NCI-H1417 (cell line): ENCODE measurements at regions not wholly inside any gene's neighbourhood (a gene's known extent, or its start where the extent isn't known, plus 50 kb on each side); places are given as distances from the start of the nearest gene placed in this dataset.
"Not testable (repeated sequence)": the region's sequence is repeated elsewhere in the genome, so short reads cannot be mapped to it uniquely, and the experiment has no call there.

ENCODE experiments used
- DNase-seq, 3 experiments: peaks; one replicate each; lab custom pipeline; 2025; lab: John Stamatoyannopoulos, UW

DNA sequence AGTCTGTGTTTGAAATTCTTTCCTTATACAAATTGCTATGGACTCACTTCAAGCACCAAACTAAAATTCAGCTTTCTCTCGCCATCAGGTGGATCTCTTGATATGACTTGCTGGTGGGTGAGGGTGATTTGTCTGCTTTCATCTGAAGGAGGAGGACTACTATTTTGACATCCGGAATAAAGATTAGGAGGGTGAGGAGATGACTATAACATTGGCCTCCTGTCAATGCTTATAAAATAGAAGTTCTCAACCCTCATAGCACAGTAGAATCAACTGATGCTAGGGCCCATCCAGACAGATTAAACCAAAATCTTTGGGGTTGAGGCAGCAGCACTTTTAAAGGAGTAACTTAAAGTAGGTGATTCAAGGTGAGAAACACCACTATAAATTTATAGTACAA is 120.4 kb upstream of the DNAJC10 start:
- no peak for DNase-seq

GRCh38 chr2:182597570-182598295 is 118.3 kb upstream of the DNAJC10 start:
- DNase-seq = no peak

DNA sequence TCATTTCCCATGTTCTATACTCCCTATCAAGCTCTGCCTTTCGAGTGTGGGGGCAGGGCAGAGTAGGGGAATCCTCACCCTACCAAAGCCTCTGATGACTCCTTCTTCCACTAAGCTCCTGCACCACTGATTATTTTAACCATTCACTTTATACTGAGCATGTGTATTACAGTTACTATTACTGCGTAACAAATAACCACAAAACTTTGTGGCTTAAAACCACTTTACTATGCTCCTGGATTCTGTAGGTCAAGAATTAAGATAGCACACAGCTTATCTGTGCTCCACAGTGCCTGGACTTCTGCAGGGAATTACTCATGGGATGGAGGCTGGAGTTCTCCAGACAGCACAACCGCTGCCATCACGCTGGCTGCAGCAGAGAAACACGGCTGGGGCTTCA is 117.4 kb upstream of the DNAJC10 start:
- no peak for DNase-seq

DNA sequence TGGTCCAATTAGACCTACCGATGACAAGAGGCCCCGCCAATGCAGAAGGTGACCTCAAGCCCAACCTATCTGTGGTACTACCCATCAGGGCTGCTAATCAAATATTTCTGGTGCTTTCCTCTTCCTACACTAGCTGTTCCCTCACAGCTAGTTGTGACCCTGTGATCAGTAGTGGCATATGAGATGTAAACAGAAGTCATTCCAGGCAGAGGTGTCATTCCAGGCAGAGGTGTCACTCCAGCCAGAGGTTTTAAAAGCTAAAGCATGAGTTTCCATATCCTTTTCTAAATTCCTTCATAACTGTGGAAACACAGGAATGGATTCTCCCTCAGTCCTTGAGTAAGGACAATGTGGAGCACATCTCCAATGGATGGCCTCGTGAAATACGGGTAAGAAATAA is 110.9 kb upstream of the DNAJC10 start:
- no peak for DNase-seq

DNA sequence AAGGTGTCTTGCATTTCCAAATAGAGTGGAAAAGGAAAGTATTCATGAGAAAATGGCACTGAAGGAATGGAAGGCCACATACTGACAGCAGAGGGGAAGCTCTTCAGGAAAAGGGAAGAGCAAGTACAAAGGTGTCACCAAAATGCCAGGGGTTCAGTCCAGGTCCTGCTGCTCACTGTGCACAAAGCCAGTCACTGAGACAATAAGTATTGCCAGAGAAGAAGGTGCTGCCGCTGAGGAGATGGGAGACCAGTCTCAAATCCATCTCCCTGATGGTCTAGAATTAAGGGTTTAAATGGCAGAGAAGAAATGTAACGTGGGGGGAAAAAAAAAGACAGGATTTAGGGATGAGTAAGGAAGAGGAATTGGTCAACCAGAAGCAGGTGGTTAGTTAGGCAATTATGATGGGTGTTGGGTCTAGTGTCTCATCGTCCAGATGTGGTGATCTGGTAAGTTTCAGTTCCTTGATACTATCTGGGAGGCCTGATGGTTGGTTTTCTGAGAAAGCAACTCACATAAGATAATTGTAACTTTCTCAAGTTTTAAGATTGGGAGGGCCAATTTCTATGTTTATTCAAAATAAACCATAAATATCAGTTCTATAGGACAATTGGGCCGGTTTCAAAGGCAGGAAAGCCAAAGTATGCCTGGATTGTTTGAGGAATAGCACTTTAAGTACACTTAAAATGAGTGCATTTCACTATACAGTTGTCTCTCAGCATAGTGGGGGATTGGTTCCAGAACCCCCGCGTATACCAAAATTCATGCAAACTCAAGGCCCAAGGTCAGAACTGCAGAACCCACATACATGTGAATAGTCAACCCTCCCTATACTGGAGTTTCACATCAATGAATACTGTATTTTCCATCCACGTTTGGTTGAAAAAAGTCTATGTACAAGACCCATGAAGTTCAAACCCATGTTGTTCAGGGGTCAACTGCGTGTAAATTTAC is 109.1 kb upstream of the DNAJC10 start:
- DNase-seq = no peak

- no peak for DNase-seq
Observed at GRCh38 chr2:182608181-182608845, 107.7 kb upstream of the DNAJC10 start.

- not testable (repeated sequence) for DNase-seq
Observed at GRCh38 chr2:182609005-182609404, 107.1 kb upstream of the DNAJC10 start.

DNA sequence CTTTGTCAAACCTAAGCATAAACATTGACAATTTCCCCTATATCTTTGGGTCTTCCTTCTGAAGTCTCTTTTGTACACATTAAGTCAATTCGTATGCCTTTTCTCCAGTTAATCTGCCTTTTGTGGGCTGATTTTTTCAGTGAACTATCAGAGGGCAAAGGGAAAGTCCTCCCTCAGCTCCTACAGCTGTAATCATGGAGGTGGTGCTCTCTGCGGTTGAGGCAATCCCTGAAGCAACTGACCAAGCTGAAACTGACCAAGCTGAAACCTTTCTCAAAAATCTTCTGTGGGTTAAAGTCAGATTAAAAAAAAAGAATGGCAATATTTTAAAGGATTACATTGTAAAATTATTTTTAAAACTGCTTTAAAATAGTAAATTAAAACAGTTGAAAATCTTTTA is 105.8 kb upstream of the DNAJC10 start:
- no peak for DNase-seq

DNA sequence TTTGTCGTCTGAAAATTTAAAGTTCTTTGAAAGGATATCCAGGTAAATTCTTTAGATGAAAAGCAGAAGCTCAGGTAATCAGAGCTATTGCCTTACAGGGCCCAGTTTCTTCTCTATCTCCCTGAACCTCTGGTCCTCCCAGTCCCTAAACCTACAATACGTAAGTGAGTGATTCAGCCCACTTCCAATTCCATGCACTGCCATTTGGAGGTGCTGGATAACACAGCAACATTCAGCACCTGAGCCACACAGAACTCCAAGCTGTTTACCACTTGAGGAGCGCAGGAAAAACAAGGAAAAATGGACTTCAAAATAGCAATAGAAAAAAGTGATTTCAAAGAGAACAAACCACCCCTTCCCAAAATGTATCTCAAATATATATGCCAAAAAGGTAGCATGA is 105.0 kb upstream of the DNAJC10 start:
- no peak for DNase-seq

DNA sequence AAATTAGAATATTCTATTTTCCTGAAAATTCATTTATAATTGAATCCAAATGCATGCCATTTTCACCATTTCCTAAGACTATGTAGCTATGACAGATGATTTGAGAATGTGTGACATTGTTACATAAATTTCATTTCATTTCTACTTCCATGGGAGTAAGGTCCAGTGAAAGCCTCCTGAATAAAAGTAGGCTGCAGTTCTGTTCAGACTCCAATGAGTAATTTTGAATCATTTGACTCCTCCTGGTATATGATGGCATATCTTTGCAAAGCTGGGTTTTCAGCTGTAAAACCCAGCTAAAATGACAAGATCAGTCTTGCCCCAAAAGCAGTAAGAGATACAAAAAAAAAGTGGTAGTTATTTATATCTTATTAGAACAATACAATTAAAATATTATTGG is 101.0 kb upstream of the DNAJC10 start:
- DNase-seq = no peak

DNA sequence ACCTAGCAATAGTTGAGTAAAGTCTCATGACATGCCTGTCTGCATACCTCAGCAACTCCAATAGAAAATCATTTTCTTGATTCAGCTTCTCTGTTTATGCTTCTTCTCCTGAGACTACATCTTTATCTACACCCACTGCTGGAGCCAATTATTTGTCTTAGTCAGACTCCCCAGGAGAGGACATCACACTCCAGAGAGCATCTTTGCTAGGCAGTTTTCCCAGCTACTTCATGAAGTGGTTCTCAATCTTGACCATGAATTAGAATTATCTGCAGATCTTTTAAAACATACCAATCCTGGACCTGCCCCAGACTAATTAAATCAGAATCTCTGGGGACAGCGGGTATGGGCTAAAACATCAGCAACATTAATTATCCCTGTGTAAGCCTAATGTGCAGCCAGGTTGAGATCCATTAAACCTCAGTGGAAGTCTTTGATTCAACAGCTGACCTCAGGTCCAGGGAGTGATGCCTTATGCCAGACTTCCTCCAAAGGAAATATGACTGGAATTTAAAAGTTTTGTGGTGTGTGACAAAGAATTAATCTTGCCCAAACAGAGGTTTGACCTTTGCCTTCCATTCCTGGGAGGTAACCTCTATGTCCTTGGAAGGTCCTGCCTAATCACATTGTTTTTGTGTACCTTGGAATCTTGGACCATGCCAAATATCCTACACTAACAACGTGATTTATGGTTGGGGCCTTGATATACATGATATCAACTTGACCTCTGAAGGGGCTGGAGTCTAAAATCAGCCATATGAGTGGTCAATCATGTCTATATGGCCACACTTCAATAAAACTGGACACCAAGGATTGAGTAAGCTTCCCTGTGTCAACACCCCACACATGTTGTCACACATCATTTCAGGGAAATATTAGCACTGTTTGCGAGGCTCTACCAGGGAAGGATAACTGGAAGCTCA is 99.3 kb upstream of the DNAJC10 start:
- no peak for DNase-seq

DNA sequence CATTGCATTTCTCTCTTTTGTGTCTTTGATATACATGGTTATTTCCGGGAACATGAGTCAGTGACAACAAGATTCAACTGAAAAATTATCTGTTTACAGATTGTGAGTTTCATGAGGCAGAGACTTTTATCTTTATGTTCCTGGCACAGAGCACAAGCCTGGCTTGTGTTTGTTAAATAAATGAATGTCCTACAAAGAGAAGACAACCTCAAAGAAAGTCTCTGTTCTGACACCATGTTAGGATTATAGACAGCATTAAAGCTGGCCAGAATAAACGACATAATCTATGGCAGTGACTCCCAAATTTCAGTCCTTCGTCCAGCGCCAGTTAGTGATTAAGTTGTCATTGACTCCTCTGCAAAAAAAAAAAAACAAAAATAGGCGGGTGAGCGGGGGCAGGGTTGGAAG is 97.4 kb upstream of the DNAJC10 start:
- no peak for DNase-seq

DNA sequence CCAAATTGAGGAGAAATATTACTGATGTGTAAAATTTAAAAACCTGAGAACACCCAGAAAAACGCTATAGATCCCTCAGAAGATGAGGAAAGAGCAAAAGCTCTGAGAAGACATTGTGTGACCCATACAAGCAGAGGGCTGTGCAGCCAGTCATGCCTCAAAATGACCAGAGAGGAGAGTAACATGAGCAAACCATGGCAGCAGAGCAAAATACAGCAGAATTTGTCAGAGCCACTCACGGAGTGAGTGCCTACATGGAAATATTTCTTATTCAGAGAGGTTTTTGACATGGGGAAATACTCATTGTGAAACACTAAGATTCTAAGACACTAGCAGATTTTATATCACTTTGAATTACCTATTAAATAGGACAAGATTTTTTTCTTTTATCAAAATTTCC is 96.8 kb upstream of the DNAJC10 start:
- DNase-seq = no peak

- DNase-seq = no peak
Observed at GRCh38 chr2:182621191-182621590, 94.9 kb upstream of the DNAJC10 start.

DNA sequence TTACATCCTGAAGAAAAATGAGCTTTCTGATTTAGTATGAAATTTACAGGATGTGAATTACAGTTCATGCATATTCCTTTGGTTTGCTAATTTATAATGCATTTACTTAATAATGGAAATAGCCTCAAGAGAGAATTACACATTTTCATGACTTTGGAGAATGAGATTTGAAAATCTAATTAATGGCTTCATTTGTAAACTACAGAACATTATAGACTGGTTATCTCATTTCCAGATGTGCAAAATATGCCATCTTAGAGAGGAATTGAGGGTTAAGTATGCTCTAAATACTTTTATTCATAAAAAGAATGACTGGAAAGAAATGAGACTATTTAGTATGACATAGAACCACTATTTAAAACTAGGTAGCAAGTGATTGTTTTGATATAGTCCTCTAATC is 94.2 kb upstream of the DNAJC10 start:
- no peak for DNase-seq

GRCh38 chr2:182622231-182622630 is 93.8 kb upstream of the DNAJC10 start:
- no peak for DNase-seq

DNA sequence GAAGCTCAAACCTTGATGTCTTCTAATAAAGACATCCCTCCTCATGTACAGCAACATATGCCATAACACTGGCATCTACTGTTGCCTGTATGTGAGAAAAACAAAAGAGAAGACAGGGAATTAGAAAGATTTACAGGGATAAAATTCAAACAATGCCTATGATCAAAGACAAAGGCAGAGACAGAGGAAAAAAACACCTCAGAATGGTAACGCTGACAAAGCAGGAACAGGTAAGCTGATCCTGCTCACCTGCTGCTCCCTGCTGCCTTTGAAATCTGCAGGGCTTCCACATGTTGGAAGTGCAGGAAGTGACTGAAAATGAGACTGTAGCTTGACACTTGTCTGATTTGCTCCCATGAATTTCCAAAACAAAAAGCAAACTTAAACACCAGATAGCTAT is 90.2 kb upstream of the DNAJC10 start:
- DNase-seq = peak; percentile 59 to 98 (median 84)

DNA sequence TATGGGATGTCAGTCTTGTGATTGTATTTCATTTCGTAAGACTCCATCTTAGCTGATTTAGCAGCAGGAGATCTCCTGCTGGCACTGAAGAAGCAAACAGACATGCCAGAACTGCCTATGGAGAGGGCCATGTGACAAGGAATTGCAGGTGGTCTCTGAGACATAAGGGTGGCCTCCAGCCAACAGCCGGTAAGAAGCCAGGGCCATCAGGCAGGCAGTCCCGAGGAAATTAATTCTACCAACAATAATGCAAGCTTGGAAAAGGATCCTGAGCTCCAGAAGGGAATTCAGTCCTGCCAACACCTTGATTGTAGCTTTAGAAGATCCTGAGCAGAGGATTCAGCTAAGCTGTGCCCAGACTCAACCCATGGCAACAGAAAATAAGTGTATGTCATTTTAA is 87.1 kb upstream of the DNAJC10 start:
- DNase-seq = no peak

GRCh38 chr2:182630207-182630606 is 85.8 kb upstream of the DNAJC10 start:
- no peak for DNase-seq

GRCh38 chr2:182631299-182631698 is 84.8 kb upstream of the DNAJC10 start:
- no peak for DNase-seq

DNA sequence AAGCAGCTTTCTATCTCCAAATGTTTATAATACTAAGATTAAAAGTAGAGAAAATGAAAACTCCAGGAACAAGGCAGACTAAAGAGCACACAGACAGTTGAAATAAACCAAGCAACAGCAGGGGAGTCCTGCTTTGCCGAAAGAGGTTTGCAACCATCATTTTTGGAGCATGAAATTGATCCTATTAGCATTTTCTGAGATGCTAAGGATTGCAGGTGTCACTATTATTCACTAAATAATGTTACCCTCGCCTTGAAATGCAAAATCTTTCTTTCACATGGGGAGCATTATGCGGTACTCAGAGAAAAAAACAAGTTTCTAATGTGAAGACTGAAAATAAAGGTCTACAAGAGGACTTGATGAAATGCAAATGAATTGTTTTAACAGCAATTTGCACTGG is 81.7 kb upstream of the DNAJC10 start:
- DNase-seq = peak in 2 of 3 experiments; percentile 37 to 66

- DNase-seq = no peak
Observed at GRCh38 chr2:182636699-182637098, 79.4 kb upstream of the DNAJC10 start.
